ENCODE measurements at regions not wholly inside any gene's neighbourhood (a gene's known extent, or its start where the extent isn't known, plus 50 kb on each side); places are given as distances from the start of the nearest gene placed in this dataset.

GRCh38 chr1:193674292-193674944 lies 488.0 kb upstream of the B3GALT2 start:
- no peak overlapping the region for H3K27ac ChIP-seq
- no peak for TF ChIP-seq POLR2A (IDR thresholded peaks at IDR 0.05)
- TF ChIP-seq CTCF (IDR thresholded peaks at IDR 0.05 in 4 of 5, conservative IDR thresholded peaks at IDR 0.05 in 1 of 5) = no peak
- DNase-seq = no peak
- no peak for ATAC-seq
- no peaks in the 10 kb centered on the region for H3K36me3 ChIP-seq
- no peak overlapping the region for H3K4me3 ChIP-seq
- intact Hi-C loops (cut with DNase I; ENCODE audit: low total_unique reads) = no loop called here
- no peaks in the 10 kb centered on the region for H3K9me3 ChIP-seq
- H3K27me3 ChIP-seq = no peaks in the 10 kb centered on the region
- no peaks in the 10 kb centered on the region for H3K4me1 ChIP-seq
- in situ Hi-C loops (cut with MboI; ENCODE audit: low sequenced_read_pairs in 4 of 4) = no loop called here

- intact Hi-C loops (cut with DNase I; ENCODE audit: low total_unique reads) = no loop called here
- no peak overlapping the region for H3K27ac ChIP-seq
- ATAC-seq = no peak
- in situ Hi-C loops (cut with MboI; ENCODE audit: low sequenced_read_pairs in 4 of 4) = no loop called here
- TF ChIP-seq CTCF (IDR thresholded peaks at IDR 0.05 in 4 of 5, conservative IDR thresholded peaks at IDR 0.05 in 1 of 5) (no peak), POLR2A (IDR thresholded peaks at IDR 0.05) (no peak)
- no peaks in the 10 kb centered on the region for H3K36me3 ChIP-seq
- H3K9me3 ChIP-seq = no peaks in the 10 kb centered on the region
- no peaks in the 10 kb centered on the region for H3K4me1 ChIP-seq
- no peak overlapping the region for H3K4me3 ChIP-seq
- DNase-seq = no peak
- no peaks in the 10 kb centered on the region for H3K27me3 ChIP-seq
These were observed 480.2 kb upstream of the B3GALT2 start for GRCh38 chr1:193666485-193667083.

GRCh38 chr1:193663965-193664364 lies 477.6 kb upstream of the B3GALT2 start:
- no peaks in the 10 kb centered on the region for H3K9me3 ChIP-seq
- no peak overlapping the region for H3K4me3 ChIP-seq
- no peak for TF ChIP-seq POLR2A (IDR thresholded peaks at IDR 0.05)
- no peak for TF ChIP-seq CTCF (IDR thresholded peaks at IDR 0.05 in 4 of 5, conservative IDR thresholded peaks at IDR 0.05 in 1 of 5)
- no peaks in the 10 kb centered on the region for H3K36me3 ChIP-seq
- intact Hi-C loops (cut with DNase I; ENCODE audit: low total_unique reads) = no loop called here
- no peaks in the 10 kb centered on the region for H3K4me1 ChIP-seq
- ATAC-seq = no peak
- no peaks in the 10 kb centered on the region for H3K27me3 ChIP-seq
- no peak for DNase-seq
- in situ Hi-C loops (cut with MboI; ENCODE audit: low sequenced_read_pairs in 4 of 4) = no loop called here
- no peak overlapping the region for H3K27ac ChIP-seq

GRCh38 chr1:193662030-193662429 lies 475.6 kb upstream of the B3GALT2 start:
- intact Hi-C loops (cut with DNase I; ENCODE audit: low total_unique reads) = no loop called here

More at GRCh38 chr1:193662030-193662429, 475.6 kb upstream of the B3GALT2 start:
- ATAC-seq (no peak), DNase-seq (no peak)
- H3K27me3 ChIP-seq = no peaks in the 10 kb centered on the region
- no peak overlapping the region for H3K27ac ChIP-seq
- in situ Hi-C loops (cut with MboI; ENCODE audit: low sequenced_read_pairs in 4 of 4) = no loop called here
- H3K4me3 ChIP-seq = no peak overlapping the region
- TF ChIP-seq POLR2A (IDR thresholded peaks at IDR 0.05) (no peak), CTCF (IDR thresholded peaks at IDR 0.05 in 4 of 5, conservative IDR thresholded peaks at IDR 0.05 in 1 of 5) (no peak)
- no peaks in the 10 kb centered on the region for H3K36me3 ChIP-seq
- H3K9me3 ChIP-seq = no peaks in the 10 kb centered on the region
- no peaks in the 10 kb centered on the region for H3K4me1 ChIP-seq
